ENCODE measurements at regions not wholly inside any gene's neighbourhood (a gene's known extent, or its start where the extent isn't known, plus 50 kb on each side); places are given as distances from the start of the nearest gene placed in this dataset.

DNA sequence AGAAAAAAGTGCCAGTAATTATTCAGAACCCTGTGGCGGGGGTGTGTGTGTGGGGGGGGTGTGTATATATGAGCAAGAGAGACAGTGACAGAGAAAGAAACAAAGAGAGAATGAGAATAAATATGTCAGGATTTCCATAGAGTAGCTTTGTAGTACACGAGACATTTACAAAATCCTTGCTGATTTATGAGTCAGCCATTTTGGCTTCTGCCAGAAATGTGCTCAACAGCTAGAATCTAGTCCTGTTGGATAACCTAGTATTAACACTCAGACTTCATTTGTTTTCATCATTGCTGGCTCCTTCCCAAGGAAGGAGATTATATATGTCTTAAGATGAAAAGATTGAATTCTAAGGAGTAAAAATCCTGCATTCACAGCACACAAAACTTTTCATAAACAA is 140.5 kb upstream of the HNRNPA3 start:
- Histone ChIP-seq H3K4me3 (ENCODE audit: low read depth in 1 of 2, low read length in 2 of 2) (no peak overlapping the region), H3K9me3 (ENCODE audit: control insufficient read depth in 2 of 2, insufficient read depth in 1 of 2, low read depth in 1 of 2, low read length in 1 of 2) (peaks cover 0 to 2% of the 10 kb centered on the region in 2 donors), H3K27me3 (ENCODE audit: control insufficient read depth in 1 of 2, insufficient read depth in 2 of 2, low read length in 2 of 2) (peaks cover 0 to 3% of the 10 kb centered on the region in 2 donors), H3K27ac (ENCODE audit: low read depth in 2 of 2, low read length in 1 of 2) (no peak overlapping the region), H3K36me3 (ENCODE audit: control insufficient read depth in 2 of 2, insufficient read depth in 2 of 2, low read length in 1 of 2) (no peaks in the 10 kb centered on the region), H3K4me1 (ENCODE audit: control insufficient read depth in 2 of 2, insufficient read depth in 2 of 2, low read length in 1 of 2) (peaks cover 0 to 2% of the 10 kb centered on the region in 2 donors)
- 14 to 43% methylated on average over 2 of the region's 2 CpGs for WGBS, 2 donors

GRCh38 chr2:177073611-177074010 is 139.0 kb upstream of the HNRNPA3 start:
- Histone ChIP-seq H3K4me3 (ENCODE audit: low read depth in 1 of 2, low read length in 2 of 2) (no peak overlapping the region), H3K36me3 (ENCODE audit: control insufficient read depth in 2 of 2, insufficient read depth in 2 of 2, low read length in 1 of 2) (no peaks in the 10 kb centered on the region), H3K4me1 (ENCODE audit: control insufficient read depth in 2 of 2, insufficient read depth in 2 of 2, low read length in 1 of 2) (peaks cover 2 to 3% of the 10 kb centered on the region in 2 donors), H3K9me3 (ENCODE audit: control insufficient read depth in 2 of 2, insufficient read depth in 1 of 2, low read depth in 1 of 2, low read length in 1 of 2) (no peaks in the 10 kb centered on the region), H3K27ac (ENCODE audit: low read depth in 2 of 2, low read length in 1 of 2) (no peak overlapping the region), H3K27me3 (ENCODE audit: control insufficient read depth in 1 of 2, insufficient read depth in 2 of 2, low read length in 2 of 2) (peaks cover 0 to 3% of the 10 kb centered on the region in 2 donors)

DNA sequence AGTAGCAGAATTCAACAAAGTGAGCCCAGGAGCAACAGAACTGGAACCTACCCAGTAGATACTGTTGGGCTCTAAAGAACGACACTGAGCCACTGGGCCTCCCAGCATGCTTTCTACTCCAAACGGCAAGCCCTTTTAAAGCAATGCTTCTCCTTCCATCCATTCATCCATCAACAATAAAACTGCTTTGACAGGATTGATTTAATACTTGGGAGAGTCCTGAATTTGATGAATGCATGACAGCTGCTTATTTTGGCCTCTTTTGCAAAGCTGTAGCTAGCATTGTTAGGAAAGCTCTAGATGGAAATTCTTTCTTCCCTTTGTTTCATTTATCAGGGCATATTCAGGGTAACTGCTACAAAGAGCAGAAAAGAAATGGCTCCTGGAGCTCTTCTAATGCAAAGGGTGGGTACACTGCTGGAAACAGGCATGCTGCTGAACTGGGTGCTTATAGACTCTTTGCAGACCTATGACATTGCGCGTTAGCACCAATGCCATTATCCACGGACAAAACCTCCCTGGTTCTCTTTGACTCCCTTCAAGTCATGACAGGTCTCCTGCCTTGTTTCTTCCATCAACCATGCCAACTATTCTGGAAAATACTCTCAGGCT is 138.4 kb upstream of the HNRNPA3 start:
- H3K27me3 ChIP-seq (ENCODE audit: control insufficient read depth in 1 of 2, insufficient read depth in 2 of 2, low read length in 2 of 2), result peaks cover 0 to 3% of the 10 kb centered on the region in 2 donors
- H3K4me3 ChIP-seq (ENCODE audit: low read depth in 1 of 2, low read length in 2 of 2), result no peak overlapping the region
- H3K27ac ChIP-seq (ENCODE audit: low read depth in 2 of 2, low read length in 1 of 2), result no peak overlapping the region
- WGBS, 2 donors, result 44 to 65% methylated on average over 5 of the region's 5 CpGs
- H3K4me1 ChIP-seq (ENCODE audit: control insufficient read depth in 2 of 2, insufficient read depth in 2 of 2, low read length in 1 of 2), result peaks cover 2 to 3% of the 10 kb centered on the region in 2 donors
- no peaks in the 10 kb centered on the region for H3K9me3 ChIP-seq (ENCODE audit: control insufficient read depth in 2 of 2, insufficient read depth in 1 of 2, low read depth in 1 of 2, low read length in 1 of 2)
- no peaks in the 10 kb centered on the region for H3K36me3 ChIP-seq (ENCODE audit: control insufficient read depth in 2 of 2, insufficient read depth in 2 of 2, low read length in 1 of 2)

DNA sequence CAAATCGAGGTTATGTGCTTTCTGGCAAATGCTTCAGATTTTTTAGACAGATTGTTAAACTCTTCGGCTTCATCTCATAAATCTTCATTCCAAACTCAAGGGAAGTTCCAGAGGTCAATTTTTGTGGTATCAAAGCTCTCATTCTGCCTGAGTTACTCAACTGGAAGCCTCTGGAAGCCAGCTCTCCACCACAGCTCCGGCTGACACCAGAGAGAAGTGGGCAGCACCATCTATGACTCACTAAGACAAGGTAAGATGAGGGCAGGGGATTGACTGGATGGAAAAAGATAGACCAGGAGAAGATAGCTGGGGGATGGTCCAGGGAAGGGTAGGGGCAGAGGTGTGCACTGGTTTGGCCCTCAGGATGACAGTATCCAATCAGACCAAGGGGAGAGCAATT is 137.3 kb upstream of the HNRNPA3 start:
- no peaks in the 10 kb centered on the region for H3K36me3 ChIP-seq (ENCODE audit: control insufficient read depth in 2 of 2, insufficient read depth in 2 of 2, low read length in 1 of 2)
- H3K27me3 ChIP-seq (ENCODE audit: control insufficient read depth in 1 of 2, insufficient read depth in 2 of 2, low read length in 2 of 2), result peaks cover 0 to 3% of the 10 kb centered on the region in 2 donors
- WGBS, 2 donors, result 39% methylated on average over 3 of the region's 3 CpGs
- no peak overlapping the region for H3K27ac ChIP-seq (ENCODE audit: low read depth in 2 of 2, low read length in 1 of 2)
- no peak overlapping the region for H3K4me3 ChIP-seq (ENCODE audit: low read depth in 1 of 2, low read length in 2 of 2)
- H3K4me1 ChIP-seq (ENCODE audit: control insufficient read depth in 2 of 2, insufficient read depth in 2 of 2, low read length in 1 of 2), result peaks cover 2 to 3% of the 10 kb centered on the region in 2 donors
- no peaks in the 10 kb centered on the region for H3K9me3 ChIP-seq (ENCODE audit: control insufficient read depth in 2 of 2, insufficient read depth in 1 of 2, low read depth in 1 of 2, low read length in 1 of 2)

DNA sequence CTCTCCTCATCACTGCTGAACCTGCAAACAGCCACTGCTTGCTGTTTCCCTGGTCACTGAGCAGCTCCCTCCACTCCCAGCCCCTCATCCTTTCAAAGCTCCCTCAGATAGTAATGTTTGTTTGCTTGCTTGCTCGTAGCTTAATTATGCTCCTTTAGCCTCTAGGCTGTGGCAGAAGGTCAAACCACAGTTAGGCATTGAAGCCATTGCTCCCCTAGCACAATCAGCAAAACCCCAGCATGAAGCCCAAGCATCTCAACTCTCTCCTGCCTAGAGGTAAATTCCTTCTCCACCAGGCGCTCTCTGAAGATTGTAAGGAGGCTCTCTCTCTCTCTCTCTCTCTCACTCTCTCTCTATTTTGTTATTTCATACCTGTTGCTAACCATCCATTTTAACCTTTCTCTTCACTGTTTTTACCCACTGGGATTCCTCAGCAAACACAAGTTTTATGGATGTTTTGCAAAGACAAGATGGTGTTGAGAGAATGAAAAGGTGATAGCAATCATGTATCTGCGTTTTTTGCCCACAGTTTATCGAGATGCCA is 135.9 kb upstream of the HNRNPA3 start:
- no peaks in the 10 kb centered on the region for H3K36me3 ChIP-seq (ENCODE audit: control insufficient read depth in 2 of 2, insufficient read depth in 2 of 2, low read length in 1 of 2)
- H3K27ac ChIP-seq (ENCODE audit: low read depth in 2 of 2, low read length in 1 of 2), result no peak overlapping the region
- H3K4me1 ChIP-seq (ENCODE audit: control insufficient read depth in 2 of 2, insufficient read depth in 2 of 2, low read length in 1 of 2), result peaks cover 2 to 3% of the 10 kb centered on the region in 2 donors
- 62 to 82% methylated on average over 4 of the region's 4 CpGs for WGBS, 2 donors
- H3K27me3 ChIP-seq (ENCODE audit: control insufficient read depth in 1 of 2, insufficient read depth in 2 of 2, low read length in 2 of 2), result no peaks in the 10 kb centered on the region
- H3K4me3 ChIP-seq (ENCODE audit: low read depth in 1 of 2, low read length in 2 of 2), result no peak overlapping the region
- no peaks in the 10 kb centered on the region for H3K9me3 ChIP-seq (ENCODE audit: control insufficient read depth in 2 of 2, insufficient read depth in 1 of 2, low read depth in 1 of 2, low read length in 1 of 2)

DNA sequence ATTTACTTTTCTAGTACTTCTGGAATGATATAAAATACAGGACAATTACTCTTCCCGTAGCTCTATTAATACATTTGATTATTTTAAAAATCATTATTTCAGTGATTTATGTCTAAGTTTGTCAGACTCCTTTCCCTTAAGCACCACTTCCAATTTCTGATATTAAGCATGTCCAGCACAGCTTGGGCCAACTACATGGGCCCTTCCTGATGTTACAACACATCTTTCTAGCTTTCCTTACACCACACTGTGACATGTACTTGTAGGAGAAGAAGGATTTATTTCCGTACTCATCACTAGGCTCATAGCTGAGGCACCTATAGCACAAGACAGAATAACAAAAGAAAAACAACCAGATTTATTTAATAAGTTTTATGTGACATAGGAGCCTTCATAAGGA is 134.8 kb upstream of the HNRNPA3 start:
- no peaks in the 10 kb centered on the region for H3K9me3 ChIP-seq (ENCODE audit: control insufficient read depth in 2 of 2, insufficient read depth in 1 of 2, low read depth in 1 of 2, low read length in 1 of 2)
- WGBS, 2 donors, result 61 to 65% methylated on average over 2 of the region's 2 CpGs
- H3K4me3 ChIP-seq (ENCODE audit: low read depth in 1 of 2, low read length in 2 of 2), result no peak overlapping the region
- H3K36me3 ChIP-seq (ENCODE audit: control insufficient read depth in 2 of 2, insufficient read depth in 2 of 2, low read length in 1 of 2), result no peaks in the 10 kb centered on the region
- no peaks in the 10 kb centered on the region for H3K27me3 ChIP-seq (ENCODE audit: control insufficient read depth in 1 of 2, insufficient read depth in 2 of 2, low read length in 2 of 2)
- H3K4me1 ChIP-seq (ENCODE audit: control insufficient read depth in 2 of 2, insufficient read depth in 2 of 2, low read length in 1 of 2), result peaks cover 2 to 3% of the 10 kb centered on the region in 2 donors
- no peak overlapping the region for H3K27ac ChIP-seq (ENCODE audit: low read depth in 2 of 2, low read length in 1 of 2)

GRCh38 chr2:177078416-177078815 is 134.2 kb upstream of the HNRNPA3 start:
- no peak overlapping the region for H3K27ac ChIP-seq (ENCODE audit: low read depth in 2 of 2, low read length in 1 of 2)
- H3K4me3 ChIP-seq (ENCODE audit: low read depth in 1 of 2, low read length in 2 of 2), result no peak overlapping the region
- WGBS, 2 donors, result 33 to 42% methylated on average over 3 of the region's 3 CpGs
- no peaks in the 10 kb centered on the region for H3K27me3 ChIP-seq (ENCODE audit: control insufficient read depth in 1 of 2, insufficient read depth in 2 of 2, low read length in 2 of 2)
- H3K9me3 ChIP-seq (ENCODE audit: control insufficient read depth in 2 of 2, insufficient read depth in 1 of 2, low read depth in 1 of 2, low read length in 1 of 2), result no peaks in the 10 kb centered on the region
- H3K4me1 ChIP-seq (ENCODE audit: control insufficient read depth in 2 of 2, insufficient read depth in 2 of 2, low read length in 1 of 2), result peaks cover 2 to 3% of the 10 kb centered on the region in 2 donors
- H3K36me3 ChIP-seq (ENCODE audit: control insufficient read depth in 2 of 2, insufficient read depth in 2 of 2, low read length in 1 of 2), result no peaks in the 10 kb centered on the region

DNA sequence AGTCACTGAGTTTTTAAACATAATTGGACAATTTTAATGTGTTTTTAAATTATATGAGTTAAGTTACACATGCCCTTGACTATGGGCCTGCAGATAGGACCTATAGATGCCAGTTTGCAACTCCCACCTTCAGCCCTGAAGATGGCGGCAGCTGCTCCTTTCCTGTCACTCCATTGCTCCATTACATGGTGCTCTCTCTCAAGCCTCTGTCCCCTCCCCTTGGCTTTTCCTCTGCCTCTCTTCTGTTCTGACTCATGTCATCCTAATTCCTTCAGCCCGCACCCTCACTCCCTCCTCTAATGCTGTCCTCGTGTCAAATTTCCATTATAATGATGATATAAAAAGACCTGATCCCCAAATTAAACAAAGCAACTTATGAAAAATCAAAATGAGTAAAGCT is 133.7 kb upstream of the HNRNPA3 start:
- Histone ChIP-seq H3K9me3 (ENCODE audit: control insufficient read depth in 2 of 2, insufficient read depth in 1 of 2, low read depth in 1 of 2, low read length in 1 of 2) (no peaks in the 10 kb centered on the region), H3K4me1 (ENCODE audit: control insufficient read depth in 2 of 2, insufficient read depth in 2 of 2, low read length in 1 of 2) (peaks cover 2 to 3% of the 10 kb centered on the region in 2 donors), H3K27me3 (ENCODE audit: control insufficient read depth in 1 of 2, insufficient read depth in 2 of 2, low read length in 2 of 2) (no peaks in the 10 kb centered on the region), H3K36me3 (ENCODE audit: control insufficient read depth in 2 of 2, insufficient read depth in 2 of 2, low read length in 1 of 2) (no peaks in the 10 kb centered on the region), H3K27ac (ENCODE audit: low read depth in 2 of 2, low read length in 1 of 2) (no peak overlapping the region), H3K4me3 (ENCODE audit: low read depth in 1 of 2, low read length in 2 of 2) (no peak overlapping the region)
- WGBS, 2 donors, result 53 to 69% methylated on average over 3 of the region's 3 CpGs

GRCh38 chr2:177080746-177081284 is 131.8 kb upstream of the HNRNPA3 start:
- Histone ChIP-seq H3K9me3 (ENCODE audit: control insufficient read depth in 2 of 2, insufficient read depth in 1 of 2, low read depth in 1 of 2, low read length in 1 of 2) (no peaks in the 10 kb centered on the region), H3K4me1 (ENCODE audit: control insufficient read depth in 2 of 2, insufficient read depth in 2 of 2, low read length in 1 of 2) (peaks cover 0 to 3% of the 10 kb centered on the region in 2 donors), H3K27ac (ENCODE audit: low read depth in 2 of 2, low read length in 1 of 2) (no peak overlapping the region), H3K4me3 (ENCODE audit: low read depth in 1 of 2, low read length in 2 of 2) (no peak overlapping the region), H3K27me3 (ENCODE audit: control insufficient read depth in 1 of 2, insufficient read depth in 2 of 2, low read length in 2 of 2) (no peaks in the 10 kb centered on the region), H3K36me3 (ENCODE audit: control insufficient read depth in 2 of 2, insufficient read depth in 2 of 2, low read length in 1 of 2) (no peaks in the 10 kb centered on the region)
- WGBS, 2 donors, result 82 to 83% methylated on average over 3 of the region's 3 CpGs

- no peaks in the 10 kb centered on the region for H3K9me3 ChIP-seq (ENCODE audit: control insufficient read depth in 2 of 2, insufficient read depth in 1 of 2, low read depth in 1 of 2, low read length in 1 of 2)
- no peaks in the 10 kb centered on the region for H3K27me3 ChIP-seq (ENCODE audit: control insufficient read depth in 1 of 2, insufficient read depth in 2 of 2, low read length in 2 of 2)
- H3K36me3 ChIP-seq (ENCODE audit: control insufficient read depth in 2 of 2, insufficient read depth in 2 of 2, low read length in 1 of 2), result no peaks in the 10 kb centered on the region
- whole genome bisulfite sequencing, 2 donors, result 59 to 61% methylated on average over 4 of the region's 4 CpGs
- no peak overlapping the region for H3K4me3 ChIP-seq (ENCODE audit: low read depth in 1 of 2, low read length in 2 of 2)
- H3K27ac ChIP-seq (ENCODE audit: low read depth in 2 of 2, low read length in 1 of 2), result no peak overlapping the region
- H3K4me1 ChIP-seq (ENCODE audit: control insufficient read depth in 2 of 2, insufficient read depth in 2 of 2, low read length in 1 of 2), result no peaks in the 10 kb centered on the region
Observed at GRCh38 chr2:177084607-177085006, 128.0 kb upstream of the HNRNPA3 start.
